ENCODE measurements at regions not wholly inside any gene's neighbourhood (a gene's known extent, or its start where the extent isn't known, plus 50 kb on each side); places are given as distances from the start of the nearest gene placed in this dataset.
A peak's percentile ranks its signal among the peaks of the same experiment; 100 is the strongest.

- no peak for ATAC-seq
- intact Hi-C loops (cut with DNase I) = no loop called here
- no peak for DNase-seq
These were observed 1408.4 kb upstream of the TMEM132C start for GRCh38 chr12:126858560-126858959.

- DNase-seq (no peak), ATAC-seq (no peak)
- intact Hi-C loops (cut with DNase I) = no loop called here
These were observed 1406.8 kb upstream of the TMEM132C start for GRCh38 chr12:126860210-126860609.

GRCh38 chr12:126862500-126862899 is 1404.5 kb upstream of the TMEM132C start:
- no peak for DNase-seq
- intact Hi-C loops (cut with DNase I) = no loop called here
- no peak for ATAC-seq

GRCh38 chr12:126869644-126870043 is 1397.3 kb upstream of the TMEM132C start:
- intact Hi-C loops (cut with DNase I) = loop anchor here (5.0 to 10.0 kb wide), 3 partner anchors 85 to 1687 kb away; no protein-coding TSS in a partner anchor

GRCh38 chr12:126873701-126874100 is 1393.3 kb upstream of the TMEM132C start:
- DNase-seq (no peak), ATAC-seq (no peak)
- intact Hi-C loops (cut with DNase I) = loop anchor here (5.0 to 10.0 kb wide), 3 partner anchors 89 to 1691 kb away; no protein-coding TSS in a partner anchor

More at GRCh38 chr12:126869644-126870043, 1397.3 kb upstream of the TMEM132C start:
- ATAC-seq = no peak
- no peak for DNase-seq

GRCh38 chr12:126874427-126875026 is 1392.4 kb upstream of the TMEM132C start:
- ATAC-seq (peak in 1 of 2 donors; percentile 80), DNase-seq (peak; percentile 63)
- intact Hi-C loops (cut with DNase I) = loop anchor here (5.0 to 10.0 kb wide), 3 partner anchors 90 to 1692 kb away; no protein-coding TSS in a partner anchor

- ATAC-seq = no peak
- no peak for DNase-seq
These were observed 1387.1 kb upstream of the TMEM132C start for GRCh38 chr12:126879842-126880241.

GRCh38 chr12:126883697-126884096 is 1383.3 kb upstream of the TMEM132C start:
- intact Hi-C loops (cut with DNase I) = no loop called here
- DNase-seq = no peak
- peak; percentile 63 to 81 for ATAC-seq

More at GRCh38 chr12:126879842-126880241, 1387.1 kb upstream of the TMEM132C start:
- intact Hi-C loops (cut with DNase I) = loop anchor here (10.0 kb wide), 2 partner anchors 95 to 1345 kb away; no protein-coding TSS in a partner anchor

- intact Hi-C loops (cut with DNase I) = no loop called here
- no peak for DNase-seq
- ATAC-seq = no peak
These were observed 1377.5 kb upstream of the TMEM132C start for GRCh38 chr12:126889501-126889900.

GRCh38 chr12:126890097-126890496 is 1376.9 kb upstream of the TMEM132C start:
- intact Hi-C loops (cut with DNase I) = no loop called here
- DNase-seq (no peak), ATAC-seq (no peak)

GRCh38 chr12:126891789-126892188 is 1375.2 kb upstream of the TMEM132C start:
- ATAC-seq (no peak), DNase-seq (no peak)
- intact Hi-C loops (cut with DNase I) = no loop called here

- intact Hi-C loops (cut with DNase I) = no loop called here
- DNase-seq (no peak), ATAC-seq (no peak)
These were observed 1370.7 kb upstream of the TMEM132C start for GRCh38 chr12:126895951-126896913.

GRCh38 chr12:126897102-126897501 is 1369.9 kb upstream of the TMEM132C start:
- ATAC-seq = no peak
- intact Hi-C loops (cut with DNase I) = no loop called here
- DNase-seq = no peak

GRCh38 chr12:126897778-126898177 is 1369.2 kb upstream of the TMEM132C start:
- no peak for DNase-seq
- no peak for ATAC-seq
- intact Hi-C loops (cut with DNase I) = no loop called here

GRCh38 chr12:126898562-126898961 is 1368.4 kb upstream of the TMEM132C start:
- DNase-seq (no peak), ATAC-seq (no peak)
- intact Hi-C loops (cut with DNase I) = no loop called here

GRCh38 chr12:126899926-126900792 is 1366.8 kb upstream of the TMEM132C start:
- ATAC-seq (no peak), DNase-seq (no peak)
- intact Hi-C loops (cut with DNase I) = no loop called here

GRCh38 chr12:126903027-126903876 is 1363.7 kb upstream of the TMEM132C start:
- DNase-seq (no peak), ATAC-seq (no peak)
- intact Hi-C loops (cut with DNase I) = no loop called here

GRCh38 chr12:126905752-126906151 is 1361.2 kb upstream of the TMEM132C start:
- no peak for ATAC-seq
- DNase-seq = no peak
- intact Hi-C loops (cut with DNase I) = no loop called here
